IMR-90 (cell line): ENCODE measurements at regions not wholly inside any gene's neighbourhood (a gene's known extent, or its start where the extent isn't known, plus 50 kb on each side); places are given as distances from the start of the nearest gene placed in this dataset.

ENCODE experiments used
- ATAC-seq: fragments of 200-7000 bp; cut with Tn5 transposase; 2 replicates; pipeline ENCODE4 v1.9.1; 2020; ENCODE audit warnings: low read depth, mild to moderate bottlenecking, moderate library complexity
- BruUV-seq: library from RNA; stranded (reverse); fragments of 400-500 nt; replicated peaks from 2 replicates; lab custom pipeline; 2021; lab: Mats Ljungman, UMichigan
- CTCF ChIA-PET: fragments of 300-600 bp; formaldehyde crosslinking; extraction: SDS; loops from one replicate; lab custom pipeline; 2021; ENCODE audit warnings: antibody characterized with exemption; lab: Yijun Ruan, JAX
- POLR2A ChIA-PET: fragments of 300-600 bp; sonication (Branson Sonifier 250); formaldehyde crosslinking; loops from one replicate; lab custom pipeline; 2022; ENCODE audit warnings: antibody characterized with exemption; ENCODE audit not compliant: unreplicated experiment; lab: Charles Lee
- DNase-seq: peaks from one replicate; pipeline ENCODE4 v3.0.0; 2013
- H2AFZ ChIP-seq: replicated peaks from 2 replicates; pipeline ENCODE3; 2013; ENCODE audit warnings: low read length, mild to moderate bottlenecking; ENCODE audit not compliant: poor library complexity
- H2AK5ac ChIP-seq: 2 replicates; pipeline ENCODE4 v1.6.1; 2013; ENCODE audit warnings: low read depth, low read length, inconsistent platforms
- H2AK9ac ChIP-seq: replicated peaks from 2 replicates; pipeline ENCODE3; 2013; ENCODE audit warnings: mild to moderate bottlenecking, low read depth, low read length, moderate library complexity; ENCODE audit not compliant: poor library complexity
- H2BK120ac ChIP-seq: 2 replicates; pipeline ENCODE4 v1.6.1; 2013; ENCODE audit warnings: low read depth, low read length, inconsistent platforms
- H2BK15ac ChIP-seq: 3 replicates; pipeline ENCODE4 v1.6.1; 2013; ENCODE audit warnings: low read depth, low read length, inconsistent platforms
- H2BK20ac ChIP-seq: 2 replicates; pipeline ENCODE4 v1.6.1; 2013; ENCODE audit warnings: low read depth, mild to moderate bottlenecking, inconsistent platforms, low read length, moderate library complexity
- H2BK5ac ChIP-seq: 2 replicates; pipeline ENCODE4 v1.6.1; 2013; ENCODE audit warnings: mild to moderate bottlenecking, low read depth, low read length, inconsistent platforms; ENCODE audit not compliant: poor library complexity, severe bottlenecking
- H3K14ac ChIP-seq: replicated peaks from 2 replicates; pipeline ENCODE4 v1.6.1; 2013; ENCODE audit warnings: low read depth, low read length, inconsistent platforms
- H3K18ac ChIP-seq: 2 replicates; pipeline ENCODE4 v1.6.1; 2013; ENCODE audit warnings: low read depth, low read length, control low read depth
- H3K23ac ChIP-seq: 2 replicates; pipeline ENCODE4 v1.6.1; 2013; ENCODE audit warnings: low read depth, low read length, inconsistent platforms
- H3K27ac ChIP-seq: 2 replicates; pipeline ENCODE4 v1.5.1; 2013; ENCODE audit warnings: mild to moderate bottlenecking, control low read depth, low read length; ENCODE audit not compliant: insufficient read depth
- H3K27me3 ChIP-seq: 2 replicates; pipeline ENCODE4 v1.6.1; 2013; ENCODE audit warnings: low read length; ENCODE audit not compliant: control insufficient read depth, insufficient read depth
- H3K36me3 ChIP-seq: 2 replicates; pipeline ENCODE4 v1.6.1; 2013; ENCODE audit warnings: low read length, mixed read lengths; ENCODE audit not compliant: control insufficient read depth, insufficient read depth
- H3K4ac ChIP-seq: 2 replicates; pipeline ENCODE4 v1.6.1; 2013; ENCODE audit warnings: low read depth, low read length, inconsistent platforms
- H3K4me1 ChIP-seq: 2 replicates; pipeline ENCODE4 v1.6.1; 2013; ENCODE audit warnings: low read length, mixed read lengths; ENCODE audit not compliant: control insufficient read depth, insufficient read depth
- H3K4me2 ChIP-seq: 2 replicates; pipeline ENCODE4 v1.6.1; 2013; ENCODE audit warnings: low read depth, mild to moderate bottlenecking, control low read depth, low read length, moderate library complexity
- H3K4me3 ChIP-seq: 2 replicates; pipeline ENCODE4 v1.5.1; 2013; ENCODE audit warnings: low read depth, mild to moderate bottlenecking, control low read depth, low read length, moderate library complexity; ENCODE audit not compliant: insufficient read depth
- H3K56ac ChIP-seq: 2 replicates; pipeline ENCODE4 v1.6.1; 2013; ENCODE audit warnings: low read length, inconsistent platforms; ENCODE audit not compliant: insufficient read depth; ENCODE audit errors: extremely low read depth
- H3K79me1 ChIP-seq, 2 experiments: 2 replicates each; pipeline ENCODE4 v1.6.1; 2013; ENCODE audit warnings: low read length in 2 of 2, inconsistent platforms in 1 of 2, low read depth in 1 of 2
- H3K9ac ChIP-seq: 2 replicates; pipeline ENCODE4 v1.6.1; 2013; ENCODE audit warnings: low read depth, low read length, control low read depth
- H3K9me1 ChIP-seq: 2 replicates; pipeline ENCODE4 v1.6.1; 2013; ENCODE audit warnings: low read length, inconsistent platforms; ENCODE audit not compliant: insufficient read depth
- H3K9me3 ChIP-seq: 2 replicates; pipeline ENCODE4 v1.6.1; 2013; ENCODE audit warnings: low read length; ENCODE audit not compliant: control insufficient read depth, insufficient read depth
- H4K20me1 ChIP-seq: 2 replicates; pipeline ENCODE4 v1.6.1; 2013; ENCODE audit warnings: low read length, inconsistent platforms; ENCODE audit not compliant: insufficient read depth
- H4K5ac ChIP-seq: 2 replicates; pipeline ENCODE4 v1.6.1; 2013; ENCODE audit warnings: mild to moderate bottlenecking, low read depth, low read length, control low read depth
- H4K8ac ChIP-seq, 2 experiments: 2 replicates each; pipeline ENCODE4 v1.6.1; 2013; ENCODE audit warnings: low read depth in 2 of 2, low read length in 2 of 2, control low read depth in 1 of 2, inconsistent platforms in 1 of 2
- H4K91ac ChIP-seq: 2 replicates; pipeline ENCODE4 v1.6.1; 2013; ENCODE audit warnings: low read depth, low read length, inconsistent platforms; ENCODE audit not compliant: insufficient read depth
- BHLHE40 ChIP-seq: fragments of 150-350 bp; IDR thresholded peaks from 2 replicates; pipeline ENCODE4 v1.6.1; 2016; ENCODE audit warnings: mild to moderate bottlenecking, low read depth, low read length
- FOS ChIP-seq: fragments of 150-350 bp; IDR thresholded peaks from 2 replicates; pipeline ENCODE4 v1.6.1; 2016; ENCODE audit warnings: low read depth, low read length
- MXI1 ChIP-seq: IDR thresholded peaks from 2 replicates; pipeline ENCODE4 v1.6.1; 2012; ENCODE audit warnings: low read depth, mild to moderate bottlenecking, low read length, moderate library complexity, borderline replicate concordance
- RAD21 ChIP-seq: IDR thresholded peaks from 2 replicates; pipeline ENCODE4 v1.6.1; 2012; ENCODE audit warnings: low read length, improper control_type of control experiment
- RCOR1 ChIP-seq: IDR thresholded peaks from 2 replicates; pipeline ENCODE4 v1.6.1; 2012; ENCODE audit warnings: mild to moderate bottlenecking, low read length, improper control_type of control experiment; ENCODE audit not compliant: insufficient replicate concordance
- SMC3 ChIP-seq: fragments of 150-350 bp; IDR thresholded peaks from 2 replicates; pipeline ENCODE4 v1.6.1; 2016; ENCODE audit warnings: low read depth, mild to moderate bottlenecking, antibody characterized with exemption, low read length, moderate library complexity
- WGBS, 2 experiments: methylation state at CpG; one replicate each; pipeline versions ENCODE4 v1.1.5 to v1.1.7; 2013; ENCODE audit warnings: missing lambda C conversion rate in 2 of 2; ENCODE audit not compliant: insufficient read length in 1 of 2; ENCODE audit errors: extremely low coverage in 2 of 2; 5-methylcytosine and 5-hydroxymethylcytosine counted together
- dilution Hi-C: fragments of 300-500 bp; cut with HindIII; formaldehyde crosslinking; loops from one replicate; pipeline ENCODE4 v1.14.3; 2018; ENCODE audit warnings: low sequenced_read_pairs; ENCODE audit not compliant: unreplicated experiment
- in situ Hi-C: fragments of 300-500 bp; cut with MboI; formaldehyde crosslinking; loops from 3 replicates; pipeline ENCODE4 v1.14.3; 2019; ENCODE audit warnings: low sequenced_read_pairs, inconsistent platforms, mixed read lengths
- intact Hi-C: fragments of 100-400 bp; cut with micrococcal nuclease; formaldehyde crosslinking; loops from 2 replicates; pipeline ENCODE4 v1.10.0; 2022
- TF ChIP-seq, protein P1 (sequence below): fragments of 150-350 bp; IDR thresholded peaks from 2 replicates; pipeline ENCODE4 v1.6.1; 2016; ENCODE audit warnings: low read depth, mild to moderate bottlenecking, low read length, moderate library complexity, borderline replicate concordance

DNA sequence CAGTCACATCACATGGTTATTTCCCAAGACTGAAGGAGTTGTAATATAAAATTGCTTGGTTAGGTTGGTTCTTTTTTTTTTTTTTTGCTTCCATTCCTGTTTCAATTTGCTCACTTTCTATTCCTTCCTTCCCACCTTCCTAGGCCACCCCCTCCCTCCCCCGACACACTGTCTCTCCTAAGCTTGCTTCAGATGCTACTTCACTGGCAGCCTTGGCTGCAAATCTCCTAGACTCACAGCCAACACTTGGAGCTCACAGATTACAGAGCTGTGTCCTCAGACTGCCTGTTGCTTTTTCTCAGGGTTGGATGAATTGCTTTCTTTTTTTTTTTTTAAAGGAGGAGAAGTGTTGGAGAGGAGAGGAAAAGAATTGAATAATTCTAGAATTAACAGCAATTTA lies 77.3 kb upstream of the GRIN2B start:
- DNase-seq = no peak
- H3K79me1 ChIP-seq = no peaks in the 10 kb centered on the region
- no peak overlapping the region for H2BK20ac ChIP-seq
- in situ Hi-C loops (no loop called here), intact Hi-C loops (no loop called here), dilution Hi-C loops (no loop called here)
- ATAC-seq = no peak
- H3K18ac ChIP-seq = no peak overlapping the region
- no peaks in the 10 kb centered on the region for H3K9me1 ChIP-seq
- no peak overlapping the region for H3K4ac ChIP-seq
- ChIA-PET CTCF (no interaction called here), POLR2A (no interaction called here)
- no peaks in the 10 kb centered on the region for H3K4me1 ChIP-seq
- H3K4me3 ChIP-seq = no peak overlapping the region
- no peak overlapping the region for H3K4me2 ChIP-seq
- H3K9me3 ChIP-seq = peaks cover 16% of the 10 kb centered on the region
- no peak overlapping the region for H4K91ac ChIP-seq
- no peaks in the 10 kb centered on the region for H3K27me3 ChIP-seq
- no peak overlapping the region for H2BK120ac ChIP-seq
- H2AK9ac ChIP-seq = no peak overlapping the region
- H4K20me1 ChIP-seq = no peaks in the 10 kb centered on the region
- no peak overlapping the region for H2AK5ac ChIP-seq
- H3K56ac ChIP-seq = no peak overlapping the region
- H2AFZ ChIP-seq = no peak overlapping the region
- no peak overlapping the region for H4K8ac ChIP-seq
- no peak overlapping the region for H3K27ac ChIP-seq
- TF ChIP-seq SMC3 (no peak), BHLHE40 (no peak), FOS (no peak), RCOR1 (no peak), MXI1 (no peak), RAD21 (no peak)
- TF ChIP-seq, protein P1, sequence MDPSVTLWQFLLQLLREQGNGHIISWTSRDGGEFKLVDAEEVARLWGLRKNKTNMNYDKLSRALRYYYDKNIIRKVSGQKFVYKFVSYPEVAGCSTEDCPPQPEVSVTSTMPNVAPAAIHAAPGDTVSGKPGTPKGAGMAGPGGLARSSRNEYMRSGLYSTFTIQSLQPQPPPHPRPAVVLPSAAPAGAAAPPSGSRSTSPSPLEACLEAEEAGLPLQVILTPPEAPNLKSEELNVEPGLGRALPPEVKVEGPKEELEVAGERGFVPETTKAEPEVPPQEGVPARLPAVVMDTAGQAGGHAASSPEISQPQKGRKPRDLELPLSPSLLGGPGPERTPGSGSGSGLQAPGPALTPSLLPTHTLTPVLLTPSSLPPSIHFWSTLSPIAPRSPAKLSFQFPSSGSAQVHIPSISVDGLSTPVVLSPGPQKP = no peak
- no TSS peak for BruUV-seq
- H3K9ac ChIP-seq = no peak overlapping the region
- H3K14ac ChIP-seq = no peak overlapping the region
- no peak overlapping the region for H4K5ac ChIP-seq
- no CpG with 5 or more reads among the region's 1 CpG for WGBS, 2 experiments
- H2BK5ac ChIP-seq = no peak overlapping the region
- H3K36me3 ChIP-seq = no peaks in the 10 kb centered on the region
- no peak overlapping the region for H3K23ac ChIP-seq
- H2BK15ac ChIP-seq = no peak overlapping the region
